GM12878 (cell line): ENCODE measurements at regions not wholly inside any gene's neighbourhood (a gene's known extent, or its start where the extent isn't known, plus 50 kb on each side); places are given as distances from the start of the nearest gene placed in this dataset.

Experiments
- ATAC-seq: fragments of 200-7000 bp; cut with Tn5 transposase; 3 replicates; pipeline ENCODE4 v1.9.1; 2020; ENCODE audit warnings: mild to moderate bottlenecking, moderate library complexity
- BruUV-seq: library from RNA; stranded (reverse); fragments of 400-500 nt; replicated peaks from 2 replicates; lab custom pipeline; 2021; lab: Mats Ljungman, UMichigan
- CTCF ChIA-PET: fragments of 300-600 bp; sonication (Branson Sonifier 250); formaldehyde crosslinking; extraction: SDS; loops from one replicate; lab custom pipeline; 2021; ENCODE audit warnings: inconsistent platforms; lab: Yijun Ruan, JAX
- POLR2A ChIA-PET: fragments of 350-600 bp; formaldehyde crosslinking; extraction: SDS; loops from one replicate; lab custom pipeline; 2021; ENCODE audit warnings: inconsistent platforms; lab: Charles Lee
- RAD21 ChIA-PET: fragments of 300-600 bp; sonication (Branson Sonifier 250); formaldehyde crosslinking; loops from one replicate; lab custom pipeline; 2023; ENCODE audit warnings: antibody characterized with exemption; ENCODE audit not compliant: unreplicated experiment; lab: Charles Lee
- SMC1A ChIA-PET: fragments of 300-600 bp; sonication (Branson Sonifier 250); formaldehyde crosslinking; loops from one replicate; lab custom pipeline; 2023; ENCODE audit not compliant: unreplicated experiment, uncharacterized antibody; lab: Charles Lee
- DNase-seq: peaks from one replicate; pipeline ENCODE4 v3.0.0-alpha.2; 2011; ENCODE audit warnings: low read depth, low spot score
- FAIRE-seq: peaks from 3 replicates; lab custom pipeline; 2011; peaks lifted over from hg19 to GRCh38; lab: Jason Lieb, UNC
- H2AFZ ChIP-seq: 2 replicates; pipeline ENCODE4 v1.6.0; 2011; ENCODE audit warnings: low read depth, low read length, control low read depth; ENCODE audit not compliant: control insufficient read depth
- H3K27ac ChIP-seq: 2 replicates; pipeline ENCODE4 v1.5.1; 2011; ENCODE audit warnings: control low read depth; ENCODE audit not compliant: control insufficient read depth, insufficient read depth
- H3K27me3 ChIP-seq, 2 experiments: replicated peaks in 1 of 2; 2 replicates each; pipeline versions ENCODE4 v1.6.0 to v1.6.1; 2011; ENCODE audit warnings: low read length in 1 of 2; ENCODE audit not compliant: control insufficient read depth in 2 of 2, insufficient read depth in 2 of 2
- H3K36me3 ChIP-seq, 2 experiments: 2 replicates each; pipeline ENCODE4 v1.5.1; 2011; ENCODE audit warnings: low read length in 1 of 2; ENCODE audit not compliant: control insufficient read depth in 2 of 2, insufficient read depth in 2 of 2
- H3K4me1 ChIP-seq: 2 replicates; pipeline ENCODE4 v1.6.1; 2011; ENCODE audit warnings: mild to moderate bottlenecking, low read length, moderate library complexity, mixed read lengths; ENCODE audit not compliant: control insufficient read depth, insufficient read depth
- H3K4me2 ChIP-seq: 2 replicates; pipeline ENCODE4 v1.6.0; 2011; ENCODE audit warnings: control low read depth; ENCODE audit not compliant: control insufficient read depth, insufficient read depth
- H3K4me3 ChIP-seq: fragments of 200-600 bp; sonication (generic); 2 replicates; pipeline ENCODE4 v1.5.1; 2016
- H3K79me2 ChIP-seq: 2 replicates; pipeline ENCODE4 v1.6.0; 2011; ENCODE audit warnings: low read length; ENCODE audit not compliant: control insufficient read depth, insufficient read depth
- H3K9ac ChIP-seq: 2 replicates; pipeline ENCODE4 v1.8.0; 2011; ENCODE audit warnings: low read length, control low read depth, mixed read lengths; ENCODE audit not compliant: control insufficient read depth, insufficient read depth
- H3K9me3 ChIP-seq: replicated peaks from 3 replicates; pipeline ENCODE4 v1.5.1; 2011; ENCODE audit warnings: mild to moderate bottlenecking, low read length; ENCODE audit not compliant: control insufficient read depth, insufficient read depth
- H4K20me1 ChIP-seq: 2 replicates; pipeline ENCODE4 v1.6.0; 2011; ENCODE audit not compliant: control insufficient read depth, insufficient read depth
- BACH1 ChIP-seq: fragments of 450-650 bp; IDR thresholded peaks from 2 replicates; pipeline ENCODE4 v1.6.1; 2017; ENCODE audit warnings: mild to moderate bottlenecking, borderline replicate concordance
- BRCA1 ChIP-seq: IDR thresholded peaks from 2 replicates; pipeline ENCODE4 v1.6.1; 2011; ENCODE audit warnings: low read depth, low read length, improper control_type of control experiment
- CEBPB ChIP-seq, 2 experiments: fragments of 150-350 bp in 1 of 2; IDR thresholded peaks; 2 replicates each; pipeline ENCODE4 v1.6.1; 2012 to 2014; ENCODE audit warnings: low read depth in 2 of 2, low read length in 2 of 2, borderline replicate concordance in 1 of 2, inconsistent platforms in 1 of 2
- CREB1 ChIP-seq: IDR thresholded peaks from 2 replicates; pipeline ENCODE4 v1.6.1; 2012; ENCODE audit warnings: low read depth, mild to moderate bottlenecking, inconsistent platforms
- EGR1 ChIP-seq, 2 experiments: IDR thresholded peaks; 1 replicate in 1 of 2; 2 replicates in 1 of 2; pipeline ENCODE4 v1.6.1; 2011 to 2012; ENCODE audit warnings: low read depth in 2 of 2, low read length in 2 of 2, borderline replicate concordance in 1 of 2, mild to moderate bottlenecking in 1 of 2, moderate library complexity in 1 of 2
- IRF4 ChIP-seq: IDR thresholded peaks from 2 replicates; pipeline ENCODE4 v1.6.1; 2011; ENCODE audit warnings: low read depth, low read length
- JUND ChIP-seq: IDR thresholded peaks from 2 replicates; pipeline ENCODE4 v1.6.1; 2012; ENCODE audit warnings: low read depth, mild to moderate bottlenecking, low read length, improper control_type of control experiment, moderate library complexity
- SPI1 ChIP-seq: IDR thresholded peaks from 2 replicates; pipeline ENCODE4 v1.6.1; 2011; ENCODE audit warnings: low read depth, mild to moderate bottlenecking, low read length, moderate library complexity, borderline replicate concordance; ENCODE audit not compliant: insufficient read depth
- STAT1 ChIP-seq: fragments of 450-650 bp; conservative IDR thresholded peaks from 2 replicates; pipeline ENCODE4 v1.6.1; 2014; ENCODE audit warnings: antibody characterized with exemption, mild to moderate bottlenecking
- SUPT20H ChIP-seq: IDR thresholded peaks from 2 replicates; pipeline ENCODE4 v1.6.1; 2011; ENCODE audit warnings: low read depth, mild to moderate bottlenecking, low read length, moderate library complexity, borderline replicate concordance; ENCODE audit not compliant: control insufficient read depth
- WGBS: methylation state at CpG from one replicate; pipeline ENCODE4 v1.1.6; 2016; ENCODE audit warnings: low lambda C conversion rate; ENCODE audit not compliant: insufficient replicate concordance, insufficient coverage; ENCODE audit errors: missing lambda C conversion rate; 5-methylcytosine and 5-hydroxymethylcytosine counted together
- in situ Hi-C: fragments of 300-500 bp; cut with MboI; formaldehyde crosslinking; loops from 9 replicates; pipeline ENCODE4 v1.14.3; 2018; ENCODE audit warnings: mixed read lengths
- intact Hi-C: fragments of 100-400 bp; cut with micrococcal nuclease; formaldehyde crosslinking; loops from one replicate; pipeline ENCODE4 v1.14.2; 2022; ENCODE audit not compliant: unreplicated experiment
- TF ChIP-seq, protein P1 (sequence below): IDR thresholded peaks from 2 replicates; pipeline ENCODE4 v1.6.1; 2012; ENCODE audit warnings: low read depth, low read length, improper control_type of control experiment
- TF ChIP-seq, protein P2 (sequence below): fragments of 450-650 bp; IDR thresholded peaks from 2 replicates; pipeline ENCODE4 v1.6.1; 2017; ENCODE audit warnings: borderline replicate concordance
- TF ChIP-seq, protein P3 (sequence below): fragments of 450-650 bp; formaldehyde crosslinking; IDR thresholded peaks from 2 replicates; pipeline ENCODE4 v1.4.0; 2022; ENCODE audit warnings: mild to moderate bottlenecking, moderate library complexity

DNA sequence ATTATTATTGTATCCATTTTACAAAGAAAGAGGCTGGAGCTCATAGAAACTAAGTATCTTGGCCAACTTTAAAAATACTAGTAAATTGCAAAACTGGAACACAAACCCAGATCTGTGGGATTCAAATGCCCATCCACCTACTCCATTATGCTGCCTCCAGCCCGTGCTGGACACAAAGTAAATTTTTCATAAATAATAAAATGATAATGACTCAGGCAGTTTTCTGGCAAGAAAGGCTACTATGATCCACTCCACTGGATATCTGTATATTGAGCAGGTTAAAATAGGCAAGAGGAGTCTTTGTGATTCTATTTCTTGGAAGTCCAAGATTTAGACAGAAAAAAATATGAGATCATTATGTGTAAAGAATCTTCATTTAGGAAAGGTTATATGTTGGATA is 138.3 kb upstream of the DUSP10 start:
- Histone ChIP-seq H2AFZ (no peak overlapping the region), H3K27ac (no peak overlapping the region), H3K9me3 (no peaks in the 10 kb centered on the region), H3K36me3 (no peaks in the 10 kb centered on the region), H3K4me2 (no peak overlapping the region), H4K20me1 (no peaks in the 10 kb centered on the region), H3K9ac (no peak overlapping the region), H3K27me3 (no peaks in the 10 kb centered on the region), H3K4me3 (no peak overlapping the region), H3K79me2 (no peaks in the 10 kb centered on the region), H3K4me1 (peaks cover 11% of the 10 kb centered on the region)
- RAD21 ChIA-PET: interaction anchor here (1.4 to 2.0 kb wide), 3 partner anchors 12 to 112 kb away, joined by 4 to 8 read pairs (median 7); no protein-coding TSS in a partner anchor
- SMC1A ChIA-PET: interaction anchor here (0.7 to 3.3 kb wide), 9 partner anchors 10 to 152 kb away, joined by 3 to 9 read pairs (median 6); no protein-coding TSS in a partner anchor
- FAIRE-seq (no peak), ATAC-seq (no peak), DNase-seq (no peak)
- intact Hi-C loops: loop anchor here (5.0 kb wide), 1 partner anchor 127 kb away; no protein-coding TSS in a partner anchor
- POLR2A ChIA-PET: interaction anchor here (1.4 to 1.5 kb wide), 2 partner anchors 10 to 18 kb away, joined by 3 to 5 read pairs; no protein-coding TSS in a partner anchor
- 42% methylated on average over 1 of the region's 1 CpG for WGBS
- CTCF ChIA-PET: interaction anchor here (1.2 kb wide), 1 partner anchor 98 kb away, joined by 4 read pairs; no protein-coding TSS in a partner anchor
- TF ChIP-seq IRF4: no peak
- TF ChIP-seq, protein P1, sequence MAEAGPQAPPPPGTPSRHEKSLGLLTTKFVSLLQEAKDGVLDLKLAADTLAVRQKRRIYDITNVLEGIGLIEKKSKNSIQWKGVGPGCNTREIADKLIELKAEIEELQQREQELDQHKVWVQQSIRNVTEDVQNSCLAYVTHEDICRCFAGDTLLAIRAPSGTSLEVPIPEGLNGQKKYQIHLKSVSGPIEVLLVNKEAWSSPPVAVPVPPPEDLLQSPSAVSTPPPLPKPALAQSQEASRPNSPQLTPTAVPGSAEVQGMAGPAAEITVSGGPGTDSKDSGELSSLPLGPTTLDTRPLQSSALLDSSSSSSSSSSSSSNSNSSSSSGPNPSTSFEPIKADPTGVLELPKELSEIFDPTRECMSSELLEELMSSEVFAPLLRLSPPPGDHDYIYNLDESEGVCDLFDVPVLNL: no peak
- TF ChIP-seq, protein P2, sequence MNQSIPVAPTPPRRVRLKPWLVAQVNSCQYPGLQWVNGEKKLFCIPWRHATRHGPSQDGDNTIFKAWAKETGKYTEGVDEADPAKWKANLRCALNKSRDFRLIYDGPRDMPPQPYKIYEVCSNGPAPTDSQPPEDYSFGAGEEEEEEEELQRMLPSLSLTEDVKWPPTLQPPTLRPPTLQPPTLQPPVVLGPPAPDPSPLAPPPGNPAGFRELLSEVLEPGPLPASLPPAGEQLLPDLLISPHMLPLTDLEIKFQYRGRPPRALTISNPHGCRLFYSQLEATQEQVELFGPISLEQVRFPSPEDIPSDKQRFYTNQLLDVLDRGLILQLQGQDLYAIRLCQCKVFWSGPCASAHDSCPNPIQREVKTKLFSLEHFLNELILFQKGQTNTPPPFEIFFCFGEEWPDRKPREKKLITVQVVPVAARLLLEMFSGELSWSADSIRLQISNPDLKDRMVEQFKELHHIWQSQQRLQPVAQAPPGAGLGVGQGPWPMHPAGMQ: no peak
- no peak for TF ChIP-seq EGR1 (IDR thresholded peaks at IDR 0.05; ENCODE audit: borderline replicate concordance in 1 of 2, low read depth in 2 of 2, low read length in 2 of 2)
- no peak for TF ChIP-seq CREB1
- TF ChIP-seq SUPT20H: no peak
- TF ChIP-seq BACH1: no peak
- no peak for TF ChIP-seq BRCA1
- TF ChIP-seq SPI1: no peak
- no peak for TF ChIP-seq STAT1
- TF ChIP-seq JUND: no peak
- no peak for TF ChIP-seq CEBPB (IDR thresholded peaks at IDR 0.05; ENCODE audit: borderline replicate concordance in 1 of 2, low read depth in 2 of 2, low read length in 2 of 2)
- TF ChIP-seq, protein P3, sequence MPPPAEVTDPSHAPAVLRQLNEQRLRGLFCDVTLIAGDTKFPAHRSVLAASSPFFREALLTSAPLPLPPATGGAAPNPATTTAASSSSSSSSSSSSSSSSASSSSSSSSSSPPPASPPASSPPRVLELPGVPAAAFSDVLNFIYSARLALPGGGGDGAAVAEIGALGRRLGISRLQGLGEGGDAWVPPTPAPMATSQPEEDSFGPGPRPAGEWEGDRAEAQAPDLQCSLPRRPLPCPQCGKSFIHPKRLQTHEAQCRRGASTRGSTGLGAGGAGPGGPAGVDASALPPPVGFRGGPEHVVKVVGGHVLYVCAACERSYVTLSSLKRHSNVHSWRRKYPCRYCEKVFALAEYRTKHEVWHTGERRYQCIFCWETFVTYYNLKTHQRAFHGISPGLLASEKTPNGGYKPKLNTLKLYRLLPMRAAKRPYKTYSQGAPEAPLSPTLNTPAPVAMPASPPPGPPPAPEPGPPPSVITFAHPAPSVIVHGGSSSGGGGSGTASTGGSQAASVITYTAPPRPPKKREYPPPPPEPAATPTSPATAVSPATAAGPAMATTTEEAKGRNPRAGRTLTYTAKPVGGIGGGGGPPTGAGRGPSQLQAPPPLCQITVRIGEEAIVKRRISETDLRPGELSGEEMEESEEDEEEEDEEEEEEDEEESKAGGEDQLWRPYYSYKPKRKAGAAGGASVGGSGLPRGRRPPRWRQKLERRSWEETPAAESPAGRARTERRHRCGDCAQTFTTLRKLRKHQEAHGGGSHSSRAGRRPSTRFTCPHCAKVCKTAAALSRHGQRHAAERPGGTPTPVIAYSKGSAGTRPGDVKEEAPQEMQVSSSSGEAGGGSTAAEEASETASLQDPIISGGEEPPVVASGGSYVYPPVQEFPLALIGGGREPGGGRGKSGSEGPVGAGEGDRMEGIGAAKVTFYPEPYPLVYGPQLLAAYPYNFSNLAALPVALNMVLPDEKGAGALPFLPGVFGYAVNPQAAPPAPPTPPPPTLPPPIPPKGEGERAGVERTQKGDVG (CRISPR knock-in tag): no peak
- in situ Hi-C loops: no loop called here
- BruUV-seq: no TSS peak
